DMS79 treated with DMSO at 0.1 percent for 48 hours (cell line): ENCODE measurements at regions not wholly inside any gene's neighbourhood (a gene's known extent, or its start where the extent isn't known, plus 50 kb on each side); places are given as distances from the start of the nearest gene placed in this dataset.

Experiments used
- DNase-seq: peaks from one replicate; lab custom pipeline; 2025; lab: John Stamatoyannopoulos, UW

DNA sequence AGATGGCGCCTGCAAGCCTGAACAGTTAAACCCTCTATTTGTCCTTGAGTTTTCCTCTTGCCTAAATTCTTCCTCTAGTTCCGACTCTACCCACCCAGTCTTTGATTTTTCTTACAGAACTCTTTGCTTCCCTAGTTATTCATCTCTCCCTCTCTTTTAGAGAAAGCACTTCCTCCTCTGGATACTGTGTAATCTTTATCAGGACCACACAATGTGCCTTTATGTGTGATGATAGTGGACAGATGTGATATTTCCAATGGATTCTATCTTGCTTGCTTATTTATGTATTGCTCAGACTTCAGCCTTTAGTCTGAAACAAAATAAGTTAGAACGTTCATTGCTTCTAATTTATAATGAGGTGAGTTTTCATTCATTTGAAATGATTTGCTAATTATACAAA lies 79.5 kb upstream of the CAV2 start:
- no peak for DNase-seq

DNA sequence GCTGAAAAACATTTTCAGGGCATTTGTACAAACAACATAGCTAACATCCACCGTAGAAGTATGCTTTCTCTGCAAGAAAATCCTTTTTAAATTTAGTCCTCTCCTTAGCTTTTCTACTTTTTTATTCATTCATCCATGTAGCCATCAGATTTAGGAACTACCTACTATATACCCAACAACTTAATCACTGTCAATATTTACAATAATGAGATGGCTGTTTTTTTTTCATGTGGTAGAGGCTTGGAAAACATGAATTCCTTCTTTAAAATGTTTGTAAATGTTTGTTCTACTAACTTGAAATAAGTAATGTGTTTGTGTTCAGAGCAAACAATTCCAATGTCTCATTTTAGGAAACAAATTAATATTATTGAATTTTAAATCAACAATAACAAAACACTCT lies 78.2 kb upstream of the CAV2 start:
- no peak for DNase-seq

DNA sequence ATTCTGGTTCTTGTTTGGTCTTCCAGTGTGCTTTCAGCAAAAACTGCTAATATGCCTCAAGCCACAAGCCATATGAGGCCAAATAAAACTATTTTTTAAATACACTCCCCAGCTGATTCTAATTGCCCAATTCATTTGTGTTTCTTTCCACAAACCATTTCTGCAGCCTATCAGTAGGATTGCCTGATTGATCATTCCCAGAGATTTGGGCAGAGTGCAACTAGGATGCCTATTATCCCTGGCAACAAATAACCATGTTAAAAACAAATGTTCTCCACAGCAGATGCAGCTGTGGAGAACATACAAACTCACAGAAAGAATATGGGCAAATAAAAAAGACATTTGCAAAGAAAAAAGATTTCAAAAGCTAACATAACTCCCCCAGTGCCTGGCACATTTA lies 76.9 kb upstream of the CAV2 start:
- DNase-seq = no peak

DNA sequence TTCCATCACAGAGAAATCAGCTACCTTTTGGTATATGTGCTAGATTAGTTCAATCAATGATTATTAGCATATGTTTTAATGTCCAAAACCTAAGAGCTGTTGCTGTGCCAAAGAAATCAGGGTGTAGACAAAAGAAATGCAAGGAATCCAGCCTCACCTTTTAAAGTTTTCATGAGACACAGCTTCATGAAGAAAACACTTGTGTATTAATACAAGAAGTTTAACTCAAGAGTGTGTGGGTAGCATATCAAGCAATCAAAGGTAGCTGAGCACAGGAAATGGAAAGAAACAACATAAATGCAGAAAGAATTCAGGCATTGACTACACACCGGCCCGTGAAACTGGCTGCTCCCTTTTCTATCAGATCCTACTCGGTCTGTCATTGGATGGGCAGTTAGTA lies 76.0 kb upstream of the CAV2 start:
- no peak for DNase-seq

DNA sequence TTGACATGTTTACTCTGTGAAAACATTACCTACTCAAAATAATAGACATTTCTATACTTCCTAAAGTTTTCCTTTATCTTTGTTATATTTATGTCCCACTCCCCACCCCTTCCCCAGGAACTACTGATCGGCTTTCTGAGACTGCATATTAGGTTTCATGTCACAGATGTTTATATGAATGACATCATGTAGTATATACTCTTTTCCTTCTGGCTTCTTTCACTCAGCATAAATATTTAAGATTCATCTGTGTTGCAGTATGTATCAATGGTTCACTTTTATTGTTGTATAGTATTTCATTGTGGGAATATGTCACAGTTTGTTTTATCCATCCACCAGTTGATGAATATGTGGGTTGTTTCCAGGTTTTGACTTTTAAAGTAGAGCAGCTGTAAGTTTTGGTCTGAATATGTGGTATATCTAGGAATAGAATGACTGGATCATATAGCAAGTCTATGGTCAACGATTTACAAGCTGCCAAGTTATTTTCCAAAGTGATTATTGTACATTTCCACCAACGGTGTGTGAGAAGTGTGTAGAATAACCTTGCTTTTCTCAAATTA lies 73.8 kb upstream of the CAV2 start:
- no peak for DNase-seq

DNA sequence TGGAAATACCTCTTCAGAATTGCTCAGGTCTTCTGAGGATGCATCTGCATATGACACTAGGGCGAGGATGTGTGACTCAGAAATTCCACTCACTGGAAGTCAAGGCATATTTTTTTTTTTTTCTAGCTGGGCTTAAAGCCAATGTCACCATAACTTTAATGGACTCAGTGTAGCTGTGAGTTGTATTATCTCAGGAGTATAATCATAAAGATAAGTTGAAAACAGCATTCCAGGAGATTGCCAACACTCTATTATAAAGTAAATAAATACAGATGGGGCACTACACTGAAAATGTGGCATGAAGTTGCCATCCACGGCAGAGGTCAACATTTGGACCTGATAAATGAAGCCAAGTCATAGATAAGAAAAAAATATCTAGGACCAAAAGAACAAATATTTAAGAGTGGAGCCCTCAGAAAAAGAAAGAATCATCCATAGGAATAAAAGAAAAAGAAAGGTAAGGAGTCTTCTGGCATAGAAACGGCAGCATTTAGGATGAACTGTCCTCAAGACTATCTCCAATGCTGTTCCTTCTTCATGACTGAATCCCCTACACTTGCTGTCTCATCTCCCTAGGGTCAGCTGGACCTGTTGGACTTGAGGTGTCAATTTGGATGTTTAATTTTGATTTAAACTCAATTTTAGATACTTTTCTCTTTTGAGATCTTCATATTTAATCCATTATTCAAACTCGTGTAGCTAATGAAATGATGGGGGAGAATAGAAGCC lies 72.9 kb upstream of the CAV2 start:
- DNase-seq = no peak

DNA sequence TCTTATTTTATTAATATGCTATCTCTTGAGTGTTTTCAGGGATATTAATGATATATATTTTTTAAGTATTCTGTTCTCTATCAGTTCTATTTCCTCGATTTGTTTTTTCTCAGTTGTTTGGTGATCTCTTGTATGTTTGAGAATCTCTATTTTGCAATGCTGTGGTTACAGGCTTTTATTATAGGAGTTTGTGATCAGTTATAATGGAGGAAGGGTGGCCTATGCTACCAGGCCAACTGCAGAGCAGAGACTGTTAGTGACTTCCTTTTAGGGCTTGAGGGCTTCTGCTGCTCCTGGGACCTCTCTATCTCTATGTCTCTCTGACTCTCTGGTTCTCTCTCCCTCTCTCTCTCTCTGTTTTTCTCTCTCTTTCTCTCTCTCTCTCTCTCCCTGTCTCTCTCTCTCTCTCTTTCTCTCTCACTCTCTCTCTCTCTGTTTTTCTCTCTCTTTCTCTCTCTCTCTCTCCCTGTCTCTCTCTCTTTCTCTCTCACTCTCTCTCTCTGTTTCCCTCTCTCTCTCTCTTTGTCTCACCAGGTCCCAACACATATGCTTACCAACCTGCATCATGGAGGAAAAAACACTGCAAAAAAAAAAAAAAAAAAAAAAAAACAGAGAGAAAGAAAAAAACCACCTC lies 69.4 kb upstream of the CAV2 start:
- no peak for DNase-seq

DNA sequence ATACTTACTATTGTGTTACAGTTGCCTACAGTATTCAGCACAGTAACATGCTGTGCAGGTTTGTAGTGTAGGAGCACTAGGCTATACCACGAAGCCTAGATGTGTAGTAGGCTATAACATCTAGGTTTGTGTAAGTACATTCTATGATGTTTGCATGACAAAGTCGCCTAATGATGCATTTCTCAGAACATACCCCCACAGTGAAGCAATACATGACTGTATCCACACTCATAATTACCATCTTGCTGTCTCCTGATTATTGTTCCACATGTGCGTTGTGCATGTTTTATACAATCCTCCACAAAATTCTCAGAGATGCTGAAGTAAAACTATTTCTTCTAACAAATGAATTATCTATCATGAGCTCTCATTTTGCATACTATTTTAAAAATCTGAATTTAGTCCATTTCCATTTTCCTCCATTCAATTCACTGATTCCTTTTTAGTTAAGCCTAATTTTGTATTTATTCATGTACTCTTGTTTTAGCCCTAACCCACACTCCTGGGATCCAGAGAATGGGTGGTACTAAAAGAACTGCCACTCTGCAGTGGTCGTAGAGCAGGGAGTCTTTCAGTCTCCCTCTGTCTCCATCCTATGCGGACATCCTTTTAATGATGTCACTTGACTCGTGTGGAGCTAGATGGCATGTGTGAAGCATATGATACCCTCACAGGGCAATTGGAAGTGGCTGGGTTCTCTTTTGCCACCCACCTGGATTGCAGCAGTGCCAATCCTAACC lies 67.6 kb upstream of the CAV2 start:
- no peak for DNase-seq

DNA sequence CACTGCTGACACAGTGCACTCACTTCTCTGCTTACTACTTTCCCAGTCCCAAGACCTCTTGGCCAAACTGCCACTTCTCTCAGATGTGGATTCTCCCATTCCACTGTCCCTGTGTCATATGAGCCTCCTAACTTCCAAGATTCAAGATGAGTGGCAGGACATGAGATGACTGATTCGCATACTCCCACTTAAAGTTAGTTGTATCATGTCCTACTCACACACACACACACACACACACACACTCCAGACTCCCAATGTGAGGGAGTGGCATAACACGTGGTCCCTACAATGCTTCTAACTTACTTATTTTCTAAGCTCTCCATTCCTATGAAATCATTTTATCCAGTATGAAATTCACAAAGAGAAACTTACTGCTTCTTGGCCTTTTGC lies 67.0 kb upstream of the CAV2 start:
- DNase-seq = no peak

DNA sequence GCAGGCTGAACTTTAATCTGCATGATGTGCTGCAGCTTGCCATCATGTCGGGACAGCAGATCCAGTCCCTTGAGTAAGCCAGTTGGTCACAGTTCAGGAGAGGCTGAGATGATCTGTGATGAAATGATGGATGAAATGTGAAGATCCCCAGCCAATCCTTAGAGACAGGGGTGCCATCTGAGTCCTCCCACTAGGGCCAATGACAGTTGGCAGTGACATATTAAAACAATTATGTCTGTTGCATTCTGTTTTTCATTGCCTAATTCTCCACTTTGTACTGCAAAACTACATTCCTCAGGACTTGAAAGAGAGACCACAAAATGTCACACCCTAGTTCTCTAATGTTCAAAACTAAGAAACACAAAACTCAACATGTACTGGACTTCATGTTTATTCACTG lies 66.3 kb upstream of the CAV2 start:
- no peak for DNase-seq

DNA sequence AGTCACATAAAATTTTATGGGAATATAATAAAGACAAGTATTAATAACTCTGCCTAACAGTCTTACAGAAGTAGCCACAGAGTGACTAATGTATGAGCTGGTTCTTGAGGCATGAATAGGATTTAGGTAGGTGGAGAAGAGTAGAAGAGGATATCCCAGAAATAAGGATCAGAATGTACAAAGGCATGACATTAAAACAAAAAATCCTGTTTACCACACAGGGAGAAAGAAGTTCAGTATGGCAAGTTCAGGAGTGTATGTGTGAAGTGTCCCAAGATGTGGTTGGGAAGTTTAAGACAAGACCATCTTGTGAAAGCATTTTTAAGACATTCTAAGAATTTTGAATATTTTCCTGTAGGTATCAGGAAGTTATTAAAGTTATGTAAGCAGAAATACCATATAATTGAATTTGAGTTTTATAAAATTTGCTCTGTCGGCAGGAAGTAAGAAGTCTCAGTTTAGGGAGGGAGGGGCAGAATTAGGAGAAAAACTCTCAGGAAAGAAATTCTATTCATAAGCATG lies 64.7 kb upstream of the CAV2 start:
- no peak for DNase-seq

DNA sequence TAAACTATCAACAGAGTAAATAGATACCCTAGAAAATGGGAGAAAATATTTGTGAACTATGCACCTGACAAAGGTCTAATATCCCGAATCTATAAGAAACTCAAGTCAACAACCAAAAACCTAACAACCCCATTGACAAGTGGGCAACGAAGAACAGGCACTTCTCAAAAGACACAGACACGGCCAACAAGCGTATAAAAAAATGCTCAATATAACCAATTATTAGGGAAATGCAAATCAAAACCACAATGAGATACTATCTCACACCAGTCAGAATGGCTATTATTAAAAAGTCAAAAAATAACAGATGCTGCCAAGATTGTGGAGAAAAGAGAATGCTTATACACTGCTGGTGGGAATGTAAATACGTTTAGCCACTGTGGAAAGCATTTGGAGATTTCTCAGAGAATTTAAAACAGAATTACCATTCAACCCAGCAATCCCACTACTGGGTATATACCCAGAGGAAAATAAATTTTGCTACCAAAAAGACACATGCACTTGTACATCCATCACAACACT lies 63.2 kb upstream of the CAV2 start:
- DNase-seq = no peak

DNA sequence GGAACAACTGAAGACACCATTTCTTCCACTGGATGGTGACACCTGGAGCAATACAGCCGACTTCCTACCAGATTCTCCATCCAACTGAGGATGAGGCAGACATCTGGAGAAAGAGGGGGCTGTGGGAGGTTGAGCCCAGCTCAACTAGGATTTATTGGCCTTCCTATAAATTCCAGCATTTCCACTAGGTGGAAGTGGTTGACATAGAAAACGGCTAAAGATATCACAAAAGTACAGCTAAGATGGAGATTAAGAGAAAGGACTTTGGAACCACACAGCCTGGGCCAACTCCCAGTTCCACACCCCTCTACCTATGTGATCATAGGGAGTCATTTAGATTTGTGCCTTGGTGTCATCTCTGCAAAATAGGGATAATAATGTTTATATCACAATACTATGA lies 61.3 kb upstream of the CAV2 start:
- DNase-seq = no peak

DNA sequence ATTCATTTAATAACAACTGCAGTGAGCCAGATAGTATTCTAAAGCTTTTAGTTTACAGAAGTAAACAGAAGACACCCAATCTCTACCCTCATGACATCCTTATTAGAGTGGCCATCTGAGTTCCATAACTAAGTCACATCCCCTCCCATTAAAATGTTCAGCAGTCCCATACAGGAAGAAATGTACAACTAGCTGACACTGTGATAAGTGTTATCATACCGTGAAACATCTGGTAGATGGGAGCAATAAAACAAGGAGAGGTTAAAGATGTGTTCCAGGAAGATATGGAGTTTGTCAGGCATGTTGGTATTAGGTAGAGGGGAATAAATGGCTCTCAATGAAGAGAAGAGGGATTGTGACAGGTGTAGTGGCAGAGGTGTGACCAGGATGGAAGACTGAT lies 60.5 kb upstream of the CAV2 start:
- DNase-seq = no peak

DNA sequence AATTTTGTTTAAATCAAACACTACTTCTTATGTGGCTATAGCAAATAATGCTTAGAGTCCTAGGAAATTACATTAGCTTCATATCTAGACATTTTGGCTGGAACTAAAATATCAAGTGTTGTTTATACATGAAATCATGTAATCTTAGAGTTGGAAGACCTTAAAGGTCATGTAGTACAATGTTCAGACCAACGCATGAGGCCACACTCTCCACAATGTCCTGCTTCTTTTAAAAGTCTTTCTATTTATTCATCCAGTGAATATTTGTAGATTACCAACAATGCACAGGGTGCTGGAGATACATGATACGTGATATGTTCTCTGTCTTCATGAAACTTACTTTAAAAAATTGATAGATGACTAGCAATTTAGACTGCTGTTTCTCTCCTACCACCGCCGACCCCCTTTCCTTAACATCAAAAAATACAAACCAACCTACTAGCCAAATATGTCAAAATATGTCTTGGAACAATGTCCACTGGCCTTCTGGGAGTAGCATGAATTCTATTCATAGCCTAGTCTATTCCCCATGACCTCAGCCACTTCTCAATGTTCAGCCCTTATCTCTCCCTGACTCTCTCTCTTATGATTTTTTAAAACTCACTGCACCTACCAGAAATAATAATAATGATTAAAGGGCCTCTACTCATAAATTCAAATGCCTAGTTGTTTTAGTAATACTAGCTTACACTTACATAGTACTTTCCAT lies 59.5 kb upstream of the CAV2 start:
- DNase-seq = no peak

DNA sequence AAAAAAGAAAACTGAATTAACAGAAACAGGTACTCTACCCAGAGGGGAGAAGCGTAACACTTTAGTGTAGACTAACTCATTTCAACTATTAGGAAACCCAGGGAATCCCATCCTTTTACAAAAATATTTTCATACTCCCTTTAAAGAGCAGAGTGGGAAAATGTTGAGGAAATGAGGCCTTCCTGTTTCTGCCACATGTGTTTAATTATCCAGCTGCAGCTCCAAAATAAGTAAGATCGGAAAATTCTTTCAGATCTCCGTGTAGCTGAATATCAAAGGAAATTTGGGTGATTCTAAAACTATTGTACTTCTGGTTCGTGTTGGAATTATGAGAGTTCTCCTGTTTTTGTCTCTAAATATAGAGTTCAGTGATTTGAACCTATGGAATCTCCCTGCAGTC lies 58.0 kb upstream of the CAV2 start:
- no peak for DNase-seq

DNA sequence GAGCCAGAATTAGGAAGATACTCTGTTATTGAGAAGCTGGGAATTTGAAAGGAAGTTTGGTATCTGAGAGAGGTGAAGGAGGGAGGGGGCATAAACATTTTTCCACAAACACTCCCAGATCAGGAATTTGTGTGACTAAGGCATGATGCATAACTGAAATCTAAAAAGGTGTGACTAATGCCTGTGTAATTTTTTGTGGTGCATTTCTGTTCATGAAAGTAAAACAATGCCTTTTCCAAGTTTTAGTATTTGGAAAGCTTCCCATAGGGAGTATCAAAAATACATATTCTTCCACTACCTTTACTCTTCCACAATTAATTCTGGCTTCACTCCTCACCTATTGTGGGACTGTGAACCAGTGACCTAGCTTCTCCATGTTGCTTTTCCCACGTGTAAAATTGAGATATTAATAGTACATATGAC lies 56.4 kb upstream of the CAV2 start:
- DNase-seq = no peak

DNA sequence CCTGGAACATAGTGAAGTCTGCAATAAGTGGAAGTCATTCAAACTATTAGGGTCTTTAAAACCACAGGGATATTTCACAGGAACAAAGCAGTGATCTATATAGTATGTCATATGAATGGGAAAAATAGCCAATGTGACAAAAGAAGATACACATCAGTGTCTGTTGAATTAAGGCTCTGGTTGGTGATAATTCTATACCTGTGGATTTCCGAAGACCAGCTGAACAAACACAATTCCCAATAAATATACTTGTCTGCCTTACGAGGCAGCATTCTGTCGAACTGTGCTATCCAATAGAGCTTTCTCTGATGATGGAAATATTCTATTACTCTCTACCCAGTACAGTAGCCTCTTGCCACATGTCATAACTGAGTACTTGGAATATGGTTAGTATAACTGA lies 55.9 kb upstream of the CAV2 start:
- DNase-seq = no peak

DNA sequence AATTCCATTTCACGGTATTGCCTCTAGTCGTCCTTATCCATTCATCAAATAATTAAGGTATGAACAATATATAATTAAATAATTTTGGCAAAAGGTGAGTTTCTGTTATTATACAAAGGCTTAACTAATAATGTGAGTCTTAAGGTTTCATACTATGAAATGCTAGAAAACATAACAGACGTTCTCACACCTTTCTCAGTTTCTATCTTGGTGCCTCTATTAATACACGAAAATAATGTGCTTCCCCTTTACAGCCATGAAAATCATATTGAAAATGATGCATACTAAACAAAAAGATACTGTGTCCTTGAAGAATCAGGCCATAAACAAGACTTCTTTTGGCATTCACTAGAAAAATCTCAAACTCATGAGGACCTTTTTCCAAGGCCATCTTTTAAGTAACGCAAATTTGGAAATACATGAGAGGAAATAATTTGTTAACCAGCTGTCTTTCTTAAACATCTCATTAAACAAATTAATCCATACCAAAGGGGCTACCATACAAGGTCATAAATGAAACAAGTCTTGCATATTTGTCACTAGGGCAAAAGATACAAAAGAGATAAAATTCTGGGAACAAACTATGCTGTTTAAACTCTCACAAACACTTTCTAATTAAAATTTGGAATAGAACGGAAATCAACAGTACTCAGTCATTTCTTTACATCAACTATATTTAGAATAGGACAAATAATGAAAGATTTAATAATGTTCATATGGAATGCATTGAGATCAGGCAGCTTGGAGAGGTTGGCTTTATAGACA lies 53.9 kb upstream of the CAV2 start:
- no peak for DNase-seq

DNA sequence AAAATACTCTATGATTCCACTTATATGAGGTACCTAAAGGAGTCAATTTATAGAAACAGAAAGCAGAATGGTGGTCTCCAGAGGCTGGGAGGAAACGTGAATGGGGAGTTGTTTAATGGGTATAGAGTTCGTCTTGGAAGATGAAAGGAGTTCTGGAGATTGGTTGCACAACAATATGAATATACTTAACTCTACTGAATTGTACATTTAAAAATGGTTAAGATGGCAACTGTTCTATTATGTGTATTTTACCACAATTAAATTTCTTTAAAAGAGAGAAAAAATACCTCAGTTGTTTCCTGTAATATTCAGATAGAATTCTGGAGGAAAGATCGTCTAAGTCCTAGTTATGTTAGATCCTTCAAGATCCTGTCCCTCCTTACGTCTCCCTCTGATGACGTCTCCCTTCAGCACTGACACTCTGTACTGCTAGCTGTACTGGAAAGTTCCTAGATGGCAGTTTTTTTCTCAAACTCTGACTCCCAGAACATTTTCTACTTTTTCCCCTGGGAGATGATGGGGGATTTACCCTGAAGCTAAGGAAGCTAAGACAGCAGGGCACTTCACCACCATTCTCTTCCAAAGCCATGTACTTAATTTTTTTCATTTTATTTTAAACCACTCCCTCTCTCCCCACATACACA lies 53.2 kb upstream of the CAV2 start:
- no peak for DNase-seq

DNA sequence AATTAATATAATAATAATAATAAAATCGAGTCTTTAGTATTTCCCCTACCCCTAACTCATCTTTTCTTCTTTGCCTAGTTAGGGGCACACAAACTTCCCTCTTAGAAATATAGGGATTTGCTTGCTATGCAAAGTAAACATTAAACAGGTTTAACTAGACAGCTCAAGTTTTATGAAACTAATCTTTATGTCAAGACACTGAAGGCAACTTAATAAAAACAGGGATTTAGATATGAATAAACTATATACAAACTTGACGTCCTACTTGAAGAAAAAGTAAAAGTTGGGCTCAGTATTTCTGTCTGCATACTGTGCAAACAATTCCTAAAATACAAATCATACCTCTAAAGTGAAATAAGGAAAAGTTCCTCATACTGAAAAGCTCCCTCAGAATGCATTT lies 52.1 kb upstream of the CAV2 start:
- no peak for DNase-seq
